ENCODE measurements at regions not wholly inside any gene's neighbourhood (a gene's known extent, or its start where the extent isn't known, plus 50 kb on each side); places are given as distances from the start of the nearest gene placed in this dataset.

GRCh38 chr1:79550402-79550801 is 543.9 kb upstream of the ADGRL4 start:
- Mint-ChIP-seq H3K9me3 (ENCODE audit: unreplicated experiment) (no peaks in the 10 kb centered on the region), H3K27ac (ENCODE audit: unreplicated experiment) (no peak overlapping the region), H3K27me3 (ENCODE audit: unreplicated experiment) (no peaks in the 10 kb centered on the region), H3K4me1 (ENCODE audit: unreplicated experiment) (no peaks in the 10 kb centered on the region), H3K4me3 (ENCODE audit: unreplicated experiment) (no peak overlapping the region), H3K36me3 (ENCODE audit: unreplicated experiment) (no peaks in the 10 kb centered on the region)
- DNase-seq (ENCODE audit: extremely low spot score, unreplicated experiment) = no peak
- no peak for TF ChIP-seq CTCF (IDR thresholded peaks at IDR 0.05)

DNA sequence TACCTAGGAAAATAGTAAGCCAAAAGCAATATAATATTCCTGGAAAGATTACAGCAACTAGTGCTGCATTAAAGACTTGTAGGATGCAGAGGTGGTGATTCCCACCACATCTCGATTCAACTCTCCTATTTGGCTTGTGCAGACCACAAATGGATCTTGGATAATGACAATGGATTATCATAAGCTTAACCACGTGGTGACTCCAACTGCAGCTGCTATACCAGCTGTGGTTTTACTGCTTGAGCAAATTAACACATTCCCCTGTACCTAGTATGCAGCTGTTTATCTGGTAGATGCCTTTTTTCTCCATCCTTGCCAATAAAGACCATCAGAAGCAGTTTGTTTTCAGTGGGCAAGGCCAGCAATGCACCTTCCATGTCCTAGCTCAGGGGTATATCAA is 542.7 kb upstream of the ADGRL4 start:
- Mint-ChIP-seq H3K4me1 (ENCODE audit: unreplicated experiment) (no peaks in the 10 kb centered on the region), H3K9me3 (ENCODE audit: unreplicated experiment) (no peaks in the 10 kb centered on the region), H3K4me3 (ENCODE audit: unreplicated experiment) (no peak overlapping the region), H3K36me3 (ENCODE audit: unreplicated experiment) (no peaks in the 10 kb centered on the region), H3K27ac (ENCODE audit: unreplicated experiment) (no peak overlapping the region), H3K27me3 (ENCODE audit: unreplicated experiment) (no peaks in the 10 kb centered on the region)
- no peak for TF ChIP-seq CTCF (IDR thresholded peaks at IDR 0.05)
- no peak for DNase-seq (ENCODE audit: extremely low spot score, unreplicated experiment)

DNA sequence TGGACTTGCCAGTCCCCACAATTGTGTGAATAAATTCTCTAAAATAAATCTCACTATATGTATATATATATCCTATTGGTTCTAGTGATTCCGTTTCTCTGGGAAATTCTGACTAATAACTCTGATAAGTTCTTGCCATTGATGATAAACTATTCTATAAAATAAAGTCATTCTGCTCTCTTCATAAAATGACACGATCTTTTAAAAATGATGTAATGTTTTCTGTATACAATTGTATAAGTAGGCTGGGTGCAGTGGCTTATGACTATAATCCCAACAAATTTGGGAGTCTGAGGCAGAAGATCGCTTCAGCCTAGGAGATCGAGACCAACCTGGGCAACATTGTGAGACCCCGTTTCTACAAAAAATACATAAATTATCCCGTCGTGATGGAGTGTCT is 541.0 kb upstream of the ADGRL4 start:
- Mint-ChIP-seq H3K27me3 (ENCODE audit: unreplicated experiment) (no peaks in the 10 kb centered on the region), H3K4me1 (ENCODE audit: unreplicated experiment) (no peaks in the 10 kb centered on the region), H3K9me3 (ENCODE audit: unreplicated experiment) (no peaks in the 10 kb centered on the region), H3K4me3 (ENCODE audit: unreplicated experiment) (no peak overlapping the region), H3K36me3 (ENCODE audit: unreplicated experiment) (no peaks in the 10 kb centered on the region), H3K27ac (ENCODE audit: unreplicated experiment) (no peak overlapping the region)
- no peak for DNase-seq (ENCODE audit: extremely low spot score, unreplicated experiment)
- TF ChIP-seq CTCF (IDR thresholded peaks at IDR 0.05) = no peak

- no peak overlapping the region for H3K27ac Mint-ChIP-seq (ENCODE audit: unreplicated experiment)
- no peaks in the 10 kb centered on the region for H3K27me3 Mint-ChIP-seq (ENCODE audit: unreplicated experiment)
- no peaks in the 10 kb centered on the region for H3K36me3 Mint-ChIP-seq (ENCODE audit: unreplicated experiment)
- no peaks in the 10 kb centered on the region for H3K9me3 Mint-ChIP-seq (ENCODE audit: unreplicated experiment)
- TF ChIP-seq CTCF (IDR thresholded peaks at IDR 0.05) = no peak
- DNase-seq (ENCODE audit: extremely low spot score, unreplicated experiment) = no peak
- H3K4me1 Mint-ChIP-seq (ENCODE audit: unreplicated experiment) = no peaks in the 10 kb centered on the region
- no peak overlapping the region for H3K4me3 Mint-ChIP-seq (ENCODE audit: unreplicated experiment)
Observed at GRCh38 chr1:79543394-79543793, 536.9 kb upstream of the ADGRL4 start.

GRCh38 chr1:79539001-79539400 is 532.5 kb upstream of the ADGRL4 start:
- no peak for TF ChIP-seq CTCF (IDR thresholded peaks at IDR 0.05)
- Mint-ChIP-seq H3K4me3 (ENCODE audit: unreplicated experiment) (no peak overlapping the region), H3K4me1 (ENCODE audit: unreplicated experiment) (no peaks in the 10 kb centered on the region), H3K36me3 (ENCODE audit: unreplicated experiment) (no peaks in the 10 kb centered on the region), H3K9me3 (ENCODE audit: unreplicated experiment) (no peaks in the 10 kb centered on the region), H3K27ac (ENCODE audit: unreplicated experiment) (no peak overlapping the region), H3K27me3 (ENCODE audit: unreplicated experiment) (no peaks in the 10 kb centered on the region)
- no peak for DNase-seq (ENCODE audit: extremely low spot score, unreplicated experiment)
